Activated naive CD4-positive, alpha-beta T cell treated with anti-CD3 and anti-CD28 coated beads, Interleukin-2, amount 50 U/mL, for 24 hours (primary cell): ENCODE measurements at regions not wholly inside any gene's neighbourhood (a gene's known extent, or its start where the extent isn't known, plus 50 kb on each side); places are given as distances from the start of the nearest gene placed in this dataset.

Experiments used
- H3K27ac Mint-ChIP-seq: one replicate; pipeline ENCODE4 v1.8.0; 2021; ENCODE audit warnings: mild to moderate bottlenecking, mixed read lengths
- H3K27me3 Mint-ChIP-seq: one replicate; pipeline ENCODE4 v1.8.0; 2021; ENCODE audit warnings: mixed read lengths
- H3K36me3 Mint-ChIP-seq: one replicate; pipeline ENCODE4 v1.8.0; 2021; ENCODE audit warnings: mixed read lengths
- H3K4me1 Mint-ChIP-seq: one replicate; pipeline ENCODE4 v1.8.0; 2021; ENCODE audit warnings: mixed read lengths
- H3K4me3 Mint-ChIP-seq: one replicate; pipeline ENCODE4 v1.8.0; 2021; ENCODE audit warnings: mild to moderate bottlenecking, mixed read lengths
- H3K9me3 Mint-ChIP-seq: one replicate; pipeline ENCODE4 v1.8.0; 2021; ENCODE audit warnings: mixed read lengths

DNA sequence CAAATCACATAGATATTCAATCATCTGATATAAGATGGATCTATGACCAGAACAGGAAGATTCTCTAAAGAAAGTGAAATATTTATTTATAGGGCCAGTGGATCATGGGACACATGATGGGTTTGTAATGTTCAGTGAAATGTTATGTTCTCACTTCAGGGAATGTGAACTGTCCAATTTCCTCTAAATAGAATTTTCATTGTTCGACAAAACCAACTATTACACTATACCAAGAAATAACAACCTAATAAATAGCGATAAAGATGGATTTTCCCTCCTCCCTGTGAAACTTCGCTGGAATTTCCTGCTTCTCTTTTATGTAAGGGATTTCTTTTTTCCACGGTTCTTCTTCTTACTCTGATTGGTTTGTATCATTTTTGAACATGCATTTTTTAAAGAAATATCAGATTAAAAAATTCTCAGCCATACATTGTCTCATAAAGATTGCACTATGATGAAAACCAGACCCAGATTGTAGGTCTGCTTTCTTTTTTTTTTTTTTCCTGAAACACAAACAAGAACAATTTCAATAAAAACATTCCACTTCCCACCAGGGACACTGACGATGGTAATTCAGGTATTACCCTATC, 139.8 kb upstream of the ZEB1 start:
- Mint-ChIP-seq H3K36me3 (peaks cover 6% of the 10 kb centered on the region), H3K27me3 (no peaks in the 10 kb centered on the region), H3K4me1 (no peaks in the 10 kb centered on the region), H3K4me3 (no peak overlapping the region), H3K27ac (no peak overlapping the region), H3K9me3 (peaks cover 10% of the 10 kb centered on the region)

DNA sequence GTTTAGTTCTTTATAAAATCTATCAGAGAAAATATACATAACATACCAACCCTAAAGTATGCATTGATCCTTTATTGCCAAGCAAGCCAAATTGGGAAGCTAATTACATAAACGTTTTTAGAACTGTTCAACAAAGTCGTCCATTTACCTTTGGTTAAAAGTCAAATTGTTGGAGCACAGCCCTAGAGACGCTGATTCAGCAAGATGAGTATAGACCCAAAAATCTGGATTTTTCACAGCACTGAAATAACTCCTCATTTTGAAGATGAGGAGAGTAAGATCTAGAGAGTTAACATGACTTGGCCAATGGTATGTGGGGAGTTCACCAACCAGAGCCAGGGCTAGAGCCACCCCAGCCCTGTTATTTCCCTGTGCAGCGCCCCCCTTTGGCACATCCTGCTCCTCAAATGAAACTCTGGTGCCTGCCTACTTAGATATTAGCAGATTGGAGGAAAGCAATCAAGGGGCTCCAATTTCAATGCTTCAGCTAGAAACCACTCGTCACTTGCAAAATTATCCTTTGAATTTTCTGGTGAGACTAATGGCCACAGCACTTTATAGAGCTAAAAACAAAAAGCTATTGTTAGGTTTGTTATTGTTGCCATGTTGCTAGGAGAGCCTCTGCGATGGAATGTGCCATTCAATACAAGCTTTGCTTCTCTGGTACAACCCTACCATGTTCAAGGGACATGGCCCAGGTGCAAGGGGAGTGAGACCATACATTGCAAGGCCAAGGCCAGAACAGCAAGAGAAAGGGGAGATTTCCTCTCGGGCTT, 132.6 kb upstream of the ZEB1 start:
- no peaks in the 10 kb centered on the region for H3K9me3 Mint-ChIP-seq
- H3K36me3 Mint-ChIP-seq = no peaks in the 10 kb centered on the region
- H3K27me3 Mint-ChIP-seq = no peaks in the 10 kb centered on the region
- H3K4me3 Mint-ChIP-seq = no peak overlapping the region
- no peaks in the 10 kb centered on the region for H3K4me1 Mint-ChIP-seq
- no peak overlapping the region for H3K27ac Mint-ChIP-seq

- H3K27ac Mint-ChIP-seq = no peak overlapping the region
- H3K27me3 Mint-ChIP-seq = no peaks in the 10 kb centered on the region
- H3K4me3 Mint-ChIP-seq = no peak overlapping the region
- no peaks in the 10 kb centered on the region for H3K9me3 Mint-ChIP-seq
- H3K36me3 Mint-ChIP-seq = no peaks in the 10 kb centered on the region
- no peaks in the 10 kb centered on the region for H3K4me1 Mint-ChIP-seq
These were observed 131.8 kb upstream of the ZEB1 start for GRCh38 chr10:31187182-31187581.

- H3K27ac Mint-ChIP-seq = no peak overlapping the region
- no peaks in the 10 kb centered on the region for H3K27me3 Mint-ChIP-seq
- H3K9me3 Mint-ChIP-seq = no peaks in the 10 kb centered on the region
- no peaks in the 10 kb centered on the region for H3K36me3 Mint-ChIP-seq
- H3K4me3 Mint-ChIP-seq = no peak overlapping the region
- H3K4me1 Mint-ChIP-seq = no peaks in the 10 kb centered on the region
These were observed 131.3 kb upstream of the ZEB1 start for GRCh38 chr10:31187607-31188210.

GRCh38 chr10:31188792-31189406, 130.1 kb upstream of the ZEB1 start:
- H3K4me1 Mint-ChIP-seq = no peaks in the 10 kb centered on the region
- no peak overlapping the region for H3K4me3 Mint-ChIP-seq
- no peaks in the 10 kb centered on the region for H3K36me3 Mint-ChIP-seq
- H3K9me3 Mint-ChIP-seq = no peaks in the 10 kb centered on the region
- no peak overlapping the region for H3K27ac Mint-ChIP-seq
- no peaks in the 10 kb centered on the region for H3K27me3 Mint-ChIP-seq

GRCh38 chr10:31190488-31190887, 128.5 kb upstream of the ZEB1 start:
- H3K27ac Mint-ChIP-seq = no peak overlapping the region
- H3K4me1 Mint-ChIP-seq = no peaks in the 10 kb centered on the region
- no peak overlapping the region for H3K4me3 Mint-ChIP-seq
- no peaks in the 10 kb centered on the region for H3K36me3 Mint-ChIP-seq
- no peaks in the 10 kb centered on the region for H3K27me3 Mint-ChIP-seq
- no peaks in the 10 kb centered on the region for H3K9me3 Mint-ChIP-seq

DNA sequence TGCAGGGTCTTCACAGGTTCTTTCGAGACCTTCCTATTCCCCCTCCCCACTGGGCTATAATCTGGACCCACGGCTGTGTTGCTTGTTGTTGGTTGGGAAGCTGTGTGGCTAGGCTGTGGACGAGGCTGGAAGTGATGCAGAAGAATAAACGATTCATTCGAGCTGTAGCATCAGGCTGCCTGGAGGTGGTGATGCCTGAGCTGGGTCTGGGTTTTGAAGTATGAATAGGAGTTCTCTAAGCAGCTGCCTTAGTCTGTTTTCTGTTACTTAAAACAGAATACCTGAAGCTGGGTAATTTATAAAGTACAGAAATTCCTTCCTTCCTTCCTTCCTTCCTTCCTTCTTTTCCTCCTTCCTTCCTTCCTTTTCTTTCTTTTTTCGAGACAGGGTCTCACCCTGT, 126.5 kb upstream of the ZEB1 start:
- H3K9me3 Mint-ChIP-seq = no peaks in the 10 kb centered on the region
- no peaks in the 10 kb centered on the region for H3K27me3 Mint-ChIP-seq
- H3K4me3 Mint-ChIP-seq = no peak overlapping the region
- no peaks in the 10 kb centered on the region for H3K4me1 Mint-ChIP-seq
- no peaks in the 10 kb centered on the region for H3K36me3 Mint-ChIP-seq
- H3K27ac Mint-ChIP-seq = no peak overlapping the region

DNA sequence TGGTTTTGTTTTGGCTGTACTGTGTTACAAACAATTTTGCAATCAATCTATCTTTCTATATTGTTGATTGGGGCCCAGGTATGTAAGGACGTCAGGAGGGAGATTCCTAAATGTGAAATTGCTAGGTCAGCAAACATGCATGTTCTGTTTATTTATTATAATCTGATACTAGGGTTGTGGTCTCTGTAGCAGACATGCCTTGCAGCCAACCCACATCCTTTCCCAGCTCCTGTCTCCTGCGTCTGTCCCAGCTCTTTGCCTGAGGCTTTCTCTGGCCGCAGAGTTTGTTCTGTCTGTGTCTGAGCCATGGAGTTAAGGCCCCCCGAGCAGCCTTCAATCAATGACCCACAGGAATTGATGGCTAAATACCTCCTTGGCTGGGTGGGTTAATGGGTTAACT, 124.0 kb upstream of the ZEB1 start:
- no peak overlapping the region for H3K27ac Mint-ChIP-seq
- H3K27me3 Mint-ChIP-seq = no peaks in the 10 kb centered on the region
- H3K4me3 Mint-ChIP-seq = no peak overlapping the region
- H3K36me3 Mint-ChIP-seq = no peaks in the 10 kb centered on the region
- H3K4me1 Mint-ChIP-seq = no peaks in the 10 kb centered on the region
- no peaks in the 10 kb centered on the region for H3K9me3 Mint-ChIP-seq

- H3K4me1 Mint-ChIP-seq = no peaks in the 10 kb centered on the region
- no peaks in the 10 kb centered on the region for H3K27me3 Mint-ChIP-seq
- H3K36me3 Mint-ChIP-seq = no peaks in the 10 kb centered on the region
- H3K9me3 Mint-ChIP-seq = no peaks in the 10 kb centered on the region
- no peak overlapping the region for H3K4me3 Mint-ChIP-seq
- H3K27ac Mint-ChIP-seq = no peak overlapping the region
These were observed 121.1 kb upstream of the ZEB1 start for GRCh38 chr10:31197886-31198285.

- H3K9me3 Mint-ChIP-seq = no peaks in the 10 kb centered on the region
- no peaks in the 10 kb centered on the region for H3K36me3 Mint-ChIP-seq
- H3K27me3 Mint-ChIP-seq = no peaks in the 10 kb centered on the region
- H3K4me1 Mint-ChIP-seq = no peaks in the 10 kb centered on the region
- H3K27ac Mint-ChIP-seq = peak overlapping the region; percentile 25
- H3K4me3 Mint-ChIP-seq = no peak overlapping the region
These were observed 114.9 kb upstream of the ZEB1 start for GRCh38 chr10:31204090-31204489.

DNA sequence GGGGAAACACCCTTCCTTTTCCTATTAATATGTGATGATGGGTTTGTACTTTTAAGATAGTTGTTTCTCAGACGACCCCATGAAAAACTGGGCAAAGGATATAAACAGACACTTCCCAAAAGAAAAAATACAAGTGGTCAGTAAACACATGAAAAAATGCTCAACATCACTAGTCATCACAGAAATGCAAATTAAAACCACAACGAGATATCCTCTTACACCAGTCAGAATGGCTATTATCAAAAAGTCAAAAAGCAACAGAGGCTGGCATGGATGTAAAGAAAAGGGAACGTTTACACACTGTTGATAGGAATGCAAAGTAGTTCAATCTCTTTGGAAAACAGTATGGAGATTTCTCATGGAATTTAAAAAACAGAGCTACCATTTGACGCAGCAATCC, 111.4 kb upstream of the ZEB1 start:
- Mint-ChIP-seq H3K4me1 (no peaks in the 10 kb centered on the region), H3K9me3 (no peaks in the 10 kb centered on the region), H3K27me3 (no peaks in the 10 kb centered on the region), H3K27ac (no peak overlapping the region), H3K4me3 (no peak overlapping the region), H3K36me3 (no peaks in the 10 kb centered on the region)

DNA sequence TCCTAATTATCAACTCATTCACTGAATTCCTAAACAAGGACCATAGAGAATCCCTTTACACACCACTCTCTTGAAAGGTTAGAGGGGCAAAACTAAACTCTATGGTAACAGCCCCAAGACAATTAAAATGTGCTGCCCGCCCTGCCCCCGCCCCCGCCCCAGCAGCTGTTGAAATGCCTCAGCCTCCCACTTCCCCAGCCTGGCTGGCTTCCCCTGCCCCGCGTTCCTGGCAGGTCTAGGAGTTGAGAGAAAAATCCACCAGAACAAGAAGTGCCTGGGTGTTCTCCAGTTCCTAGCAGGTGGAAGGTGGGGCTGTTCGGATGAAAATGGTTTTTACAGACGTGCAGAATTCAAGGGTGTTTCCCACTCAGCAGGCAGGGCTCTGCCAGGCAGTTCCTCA, 109.5 kb upstream of the ZEB1 start:
- Mint-ChIP-seq H3K36me3 (no peaks in the 10 kb centered on the region), H3K4me1 (no peaks in the 10 kb centered on the region), H3K27me3 (no peaks in the 10 kb centered on the region), H3K27ac (no peak overlapping the region), H3K9me3 (no peaks in the 10 kb centered on the region), H3K4me3 (no peak overlapping the region)

GRCh38 chr10:31210190-31210589, 108.8 kb upstream of the ZEB1 start:
- Mint-ChIP-seq H3K9me3 (no peaks in the 10 kb centered on the region), H3K27ac (no peak overlapping the region), H3K27me3 (no peaks in the 10 kb centered on the region), H3K4me1 (no peaks in the 10 kb centered on the region), H3K4me3 (no peak overlapping the region), H3K36me3 (no peaks in the 10 kb centered on the region)

DNA sequence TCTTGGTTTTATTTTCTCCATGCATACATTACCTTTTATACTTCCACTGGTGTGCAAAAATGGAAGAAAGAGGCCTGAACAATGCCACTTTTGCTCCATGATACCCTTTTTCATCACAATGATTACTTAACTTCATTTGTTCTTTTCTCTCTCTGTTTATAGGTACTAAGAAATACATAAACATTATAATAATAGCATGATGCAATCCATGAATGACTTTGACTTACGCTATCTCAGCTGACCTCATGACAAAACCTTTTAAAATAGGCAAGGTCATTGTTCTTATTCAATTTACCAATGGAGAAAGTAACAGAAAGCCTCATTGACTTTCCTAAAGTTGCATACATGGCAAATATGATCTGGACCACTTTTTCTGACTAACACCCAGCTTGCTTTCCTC, 105.1 kb upstream of the ZEB1 start:
- Mint-ChIP-seq H3K9me3 (no peaks in the 10 kb centered on the region), H3K4me1 (no peaks in the 10 kb centered on the region), H3K4me3 (no peak overlapping the region), H3K27ac (no peak overlapping the region), H3K27me3 (no peaks in the 10 kb centered on the region), H3K36me3 (no peaks in the 10 kb centered on the region)

DNA sequence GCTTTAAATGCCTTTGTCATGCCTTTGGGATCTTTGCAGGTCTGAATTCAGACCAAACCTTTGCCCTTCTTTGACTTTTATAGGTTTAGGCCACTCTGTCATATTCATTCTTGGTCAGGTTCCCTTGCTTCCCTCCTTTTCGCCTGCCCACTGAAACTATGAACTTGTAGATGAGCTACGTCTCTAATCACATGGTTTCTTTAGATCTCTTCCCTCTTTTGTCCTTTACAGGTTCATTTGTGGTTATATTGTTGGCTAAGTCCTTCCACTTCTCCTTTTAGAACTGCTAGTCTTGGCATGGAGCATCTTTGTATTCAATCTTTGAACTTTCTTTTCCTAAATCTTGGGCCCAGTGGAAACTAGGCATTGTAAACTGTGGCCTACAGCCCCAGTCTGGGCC, 104.0 kb upstream of the ZEB1 start:
- no peak overlapping the region for H3K4me3 Mint-ChIP-seq
- no peaks in the 10 kb centered on the region for H3K9me3 Mint-ChIP-seq
- no peaks in the 10 kb centered on the region for H3K36me3 Mint-ChIP-seq
- H3K27ac Mint-ChIP-seq = no peak overlapping the region
- H3K4me1 Mint-ChIP-seq = no peaks in the 10 kb centered on the region
- H3K27me3 Mint-ChIP-seq = no peaks in the 10 kb centered on the region

GRCh38 chr10:31219306-31219705, 99.7 kb upstream of the ZEB1 start:
- Mint-ChIP-seq H3K36me3 (no peaks in the 10 kb centered on the region), H3K9me3 (no peaks in the 10 kb centered on the region), H3K27me3 (no peaks in the 10 kb centered on the region), H3K27ac (no peak overlapping the region), H3K4me3 (no peak overlapping the region), H3K4me1 (no peaks in the 10 kb centered on the region)
